Mammary epithelial cell (primary cell): ENCODE measurements at regions not wholly inside any gene's neighbourhood (a gene's known extent, or its start where the extent isn't known, plus 50 kb on each side); places are given as distances from the start of the nearest gene placed in this dataset.

ENCODE experiments used
- EZH2 ChIP-seq: IDR thresholded peaks from 2 replicates; pipeline ENCODE4 v1.6.1; 2012; ENCODE audit warnings: low read length, inconsistent platforms, borderline replicate concordance
- TF ChIP-seq, protein P1 (sequence below), 2 donors: IDR thresholded peaks in 1 of 2; conservative IDR thresholded peaks in 1 of 2; 2 replicates each; pipeline ENCODE4 v1.5.1; 2011 to 2012; ENCODE audit warnings: inconsistent platforms in 2 of 2, low read length in 2 of 2, mild to moderate bottlenecking in 2 of 2, control low read depth in 1 of 2, low read depth in 1 of 2; ENCODE audit not compliant: insufficient read depth in 1 of 2; ENCODE audit errors: extremely low read depth in 1 of 2

GRCh38 chr14:101006008-101006407 is 102.5 kb upstream of the RTL1 start:
- TF ChIP-seq, protein P1, sequence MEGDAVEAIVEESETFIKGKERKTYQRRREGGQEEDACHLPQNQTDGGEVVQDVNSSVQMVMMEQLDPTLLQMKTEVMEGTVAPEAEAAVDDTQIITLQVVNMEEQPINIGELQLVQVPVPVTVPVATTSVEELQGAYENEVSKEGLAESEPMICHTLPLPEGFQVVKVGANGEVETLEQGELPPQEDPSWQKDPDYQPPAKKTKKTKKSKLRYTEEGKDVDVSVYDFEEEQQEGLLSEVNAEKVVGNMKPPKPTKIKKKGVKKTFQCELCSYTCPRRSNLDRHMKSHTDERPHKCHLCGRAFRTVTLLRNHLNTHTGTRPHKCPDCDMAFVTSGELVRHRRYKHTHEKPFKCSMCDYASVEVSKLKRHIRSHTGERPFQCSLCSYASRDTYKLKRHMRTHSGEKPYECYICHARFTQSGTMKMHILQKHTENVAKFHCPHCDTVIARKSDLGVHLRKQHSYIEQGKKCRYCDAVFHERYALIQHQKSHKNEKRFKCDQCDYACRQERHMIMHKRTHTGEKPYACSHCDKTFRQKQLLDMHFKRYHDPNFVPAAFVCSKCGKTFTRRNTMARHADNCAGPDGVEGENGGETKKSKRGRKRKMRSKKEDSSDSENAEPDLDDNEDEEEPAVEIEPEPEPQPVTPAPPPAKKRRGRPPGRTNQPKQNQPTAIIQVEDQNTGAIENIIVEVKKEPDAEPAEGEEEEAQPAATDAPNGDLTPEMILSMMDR (conservative IDR thresholded peaks at IDR 0.05 in 1 of 2, IDR thresholded peaks at IDR 0.05 in 1 of 2; ENCODE audit: extremely low read depth in 1 of 2, insufficient read depth in 1 of 2, low read depth in 1 of 2, low read length in 2 of 2): no peak
- TF ChIP-seq EZH2: no peak
